Hematopoietic multipotent progenitor cell treated with erythropoietin and hydrocortisone succinate and interleukin-3 and kit ligand, for 6 days (in vitro differentiated cells): ENCODE measurements at regions not wholly inside any gene's neighbourhood (a gene's known extent, or its start where the extent isn't known, plus 50 kb on each side); places are given as distances from the start of the nearest gene placed in this dataset.
"Not testable (repeated sequence)": the region's sequence is repeated elsewhere in the genome, so short reads cannot be mapped to it uniquely, and the experiment has no call there.

Experiments used
- DNase-seq: peaks from one replicate; pipeline ENCODE4 v3.0.0-alpha.2; 2015

DNA sequence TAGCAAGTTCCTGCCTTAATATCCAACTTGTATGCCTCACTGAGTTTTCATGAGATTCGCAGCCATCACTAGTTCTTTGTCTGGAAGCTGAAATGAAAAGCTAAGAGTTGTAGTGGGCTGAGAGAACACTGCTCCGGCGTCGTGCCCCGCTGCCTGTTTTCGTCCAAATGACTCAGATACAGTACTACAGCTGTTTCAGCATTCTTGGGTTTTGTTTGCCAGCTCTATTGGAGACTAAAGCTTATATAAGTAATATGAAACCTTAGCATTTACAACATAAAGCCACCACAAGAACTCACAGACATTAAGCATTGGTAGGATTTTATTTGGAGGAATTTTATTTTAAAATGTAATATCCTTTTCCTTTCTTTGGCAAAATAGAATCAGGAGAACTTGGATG, 299.7 kb downstream of the DLEU7 start:
- DNase-seq = no peak

DNA sequence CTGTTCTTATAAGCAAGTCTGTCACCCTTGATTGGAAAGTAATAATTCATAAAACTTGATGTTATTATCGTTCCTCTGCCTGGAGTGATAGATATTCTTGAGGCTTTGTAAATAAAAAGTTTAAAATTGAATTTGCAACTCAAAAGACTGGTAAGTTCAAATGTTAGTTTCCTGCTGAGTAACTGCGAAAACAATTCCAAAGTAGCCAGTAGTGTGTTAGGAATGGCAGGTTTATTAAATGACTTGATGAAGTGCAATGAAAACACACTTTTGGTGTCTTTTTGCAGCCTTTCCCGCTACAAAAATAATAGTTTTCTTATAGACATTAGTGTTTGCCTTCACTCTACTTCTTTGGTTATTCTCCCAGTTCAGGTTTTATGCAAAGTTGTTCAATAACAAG, 299.3 kb downstream of the DLEU7 start:
- DNase-seq = no peak

DNA sequence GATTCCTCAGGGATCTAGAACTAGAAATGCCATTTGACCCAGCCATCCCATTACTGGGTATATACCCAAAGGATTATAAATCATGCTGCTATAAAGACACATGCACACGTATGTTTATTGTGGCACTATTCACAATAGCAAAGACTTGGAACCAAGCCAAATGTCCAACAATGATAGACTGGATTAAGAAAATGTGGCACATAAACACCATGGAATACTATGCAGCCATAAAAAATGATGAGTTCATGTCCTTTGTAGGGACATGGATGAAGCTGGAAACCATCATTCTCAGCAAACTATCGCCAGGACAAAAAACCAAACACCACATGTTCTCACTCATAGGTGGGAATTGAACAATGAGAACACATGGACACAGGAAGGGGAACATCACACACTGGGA, 296.3 kb downstream of the DLEU7 start:
- not testable (repeated sequence) for DNase-seq

DNA sequence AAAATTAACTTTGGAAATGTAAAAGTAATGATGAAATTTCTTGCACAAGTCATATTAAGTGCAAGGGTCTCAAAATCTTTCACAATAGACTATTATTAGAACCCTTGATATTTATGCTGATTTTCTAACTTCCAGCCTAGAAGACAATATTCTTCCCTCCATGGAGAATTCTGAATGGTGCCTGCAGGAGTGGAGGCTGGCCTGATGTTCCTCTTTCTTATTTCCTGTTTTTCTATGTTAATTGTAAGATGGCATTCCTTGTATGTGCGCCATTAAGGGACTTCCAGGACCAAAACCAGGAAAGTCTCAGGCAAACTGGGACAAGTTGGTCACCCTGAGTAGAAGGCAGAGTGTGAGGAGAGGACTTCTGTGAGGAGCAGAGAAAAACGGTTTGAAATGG, 294.9 kb downstream of the DLEU7 start:
- no peak for DNase-seq

DNA sequence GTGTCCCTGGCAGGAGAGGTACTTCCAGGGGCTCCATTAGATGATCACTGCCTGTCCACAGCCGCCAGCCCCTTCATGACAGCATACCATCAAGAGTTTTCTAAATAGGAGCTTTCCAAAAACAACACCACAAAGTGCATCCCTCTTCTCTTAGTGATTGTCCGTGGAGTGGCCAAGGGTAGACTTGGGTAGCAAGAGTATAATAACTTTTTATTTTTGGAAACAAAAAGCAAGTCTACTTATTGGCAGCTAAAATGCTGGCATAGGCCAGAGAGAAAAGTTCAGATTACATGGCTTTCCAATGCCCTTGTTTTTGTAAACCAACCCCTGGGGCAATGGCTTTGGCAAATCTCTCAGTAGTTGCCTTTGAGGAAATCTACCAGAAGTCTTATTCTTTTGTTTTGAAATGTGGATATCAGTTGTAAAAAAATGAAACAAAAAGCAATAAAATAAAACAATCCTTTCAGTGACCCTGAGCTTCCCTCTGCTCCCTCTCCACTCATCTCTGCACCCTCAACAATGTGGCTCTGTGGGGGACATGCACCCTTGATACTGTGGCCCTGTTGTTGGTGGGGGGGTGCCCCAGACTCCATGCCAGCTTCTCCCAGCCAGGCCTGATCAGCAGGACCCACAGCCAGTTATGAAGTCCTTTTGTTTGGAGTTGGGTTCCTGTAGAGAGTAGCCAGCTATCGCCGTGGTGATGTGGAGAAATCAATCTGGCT, 294.1 kb downstream of the DLEU7 start:
- no peak for DNase-seq

DNA sequence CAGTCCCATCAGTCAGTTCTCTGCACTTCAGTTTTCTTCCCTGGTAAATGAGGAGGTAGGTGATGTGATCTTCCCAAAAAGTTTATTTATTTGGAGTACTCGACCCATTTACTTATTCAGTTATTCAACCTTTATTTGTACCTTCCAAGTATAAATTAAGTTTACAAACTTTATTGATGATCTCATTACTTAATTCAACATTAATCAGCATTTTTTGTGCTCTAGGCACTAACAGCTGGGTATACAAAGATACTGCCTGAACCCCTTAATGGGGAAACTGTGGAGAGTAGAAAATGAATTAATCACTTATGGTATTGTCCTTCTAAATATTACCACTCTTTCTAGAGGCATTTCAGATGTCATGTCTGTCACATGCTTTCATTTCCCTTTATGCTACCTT, 293.3 kb downstream of the DLEU7 start:
- DNase-seq = no peak

DNA sequence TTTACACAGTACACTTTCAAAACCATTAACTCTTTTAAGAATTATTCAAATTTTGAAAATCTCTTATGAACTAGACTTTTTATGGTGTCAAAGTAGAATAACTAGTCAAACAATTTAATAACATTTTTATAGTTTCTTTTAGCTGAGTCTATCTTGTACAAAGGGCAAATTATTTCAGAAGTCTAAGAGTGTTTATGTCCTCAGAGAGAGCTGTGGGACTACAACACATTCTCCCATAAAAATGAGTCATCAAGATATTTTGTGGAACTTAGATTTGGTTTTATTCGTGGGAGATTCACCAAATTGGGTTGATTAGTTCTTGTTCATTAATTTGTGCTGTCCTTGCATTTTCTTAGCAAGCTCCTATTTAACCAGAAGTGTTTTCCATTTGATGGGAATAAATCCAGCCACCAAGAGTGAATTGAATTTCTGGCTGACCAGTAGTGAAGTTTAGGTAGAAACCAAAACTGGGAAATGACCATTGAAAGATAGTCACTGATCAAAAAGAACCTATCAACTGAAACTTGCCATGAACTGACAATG, 291.0 kb downstream of the DLEU7 start:
- no peak for DNase-seq

DNA sequence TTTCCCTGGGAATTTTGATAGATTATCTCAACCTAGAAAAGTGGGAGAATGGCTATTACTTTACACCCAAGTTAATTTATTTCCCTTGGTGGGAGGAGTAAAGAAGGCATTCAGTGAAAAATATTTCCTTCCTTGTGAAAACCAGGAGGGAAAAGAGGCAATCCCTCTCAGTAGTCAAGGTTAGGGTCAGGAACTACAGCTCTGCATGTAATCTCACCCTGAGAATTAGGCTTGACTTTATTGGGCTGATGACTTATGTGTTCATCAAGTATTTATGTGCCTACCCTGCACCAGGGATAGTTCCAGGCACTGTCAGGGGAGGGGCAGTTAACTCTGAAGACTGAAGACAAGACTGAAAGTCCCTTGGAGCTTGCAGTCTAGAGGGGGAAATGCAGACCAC, 281.8 kb downstream of the DLEU7 start:
- DNase-seq = no peak

DNA sequence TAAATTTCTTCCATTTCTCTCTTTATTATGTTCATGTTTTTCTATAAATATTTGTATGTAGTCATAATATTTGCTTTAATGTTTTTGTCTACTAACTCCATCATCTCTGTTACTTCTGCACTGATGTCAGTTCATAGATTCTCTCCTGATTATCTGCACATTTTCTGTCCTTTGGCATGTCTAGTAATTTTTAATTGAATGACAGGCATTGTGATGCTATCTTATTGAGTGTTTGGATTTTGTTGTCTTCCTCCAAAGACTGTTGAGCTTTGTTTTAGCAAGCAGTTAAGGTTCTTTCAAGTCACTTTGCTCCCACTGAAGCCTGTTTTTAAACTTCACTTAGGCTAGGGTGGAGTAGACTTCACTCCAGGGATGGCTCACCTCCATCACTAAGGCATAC, 276.8 kb downstream of the DLEU7 start:
- no peak for DNase-seq

DNA sequence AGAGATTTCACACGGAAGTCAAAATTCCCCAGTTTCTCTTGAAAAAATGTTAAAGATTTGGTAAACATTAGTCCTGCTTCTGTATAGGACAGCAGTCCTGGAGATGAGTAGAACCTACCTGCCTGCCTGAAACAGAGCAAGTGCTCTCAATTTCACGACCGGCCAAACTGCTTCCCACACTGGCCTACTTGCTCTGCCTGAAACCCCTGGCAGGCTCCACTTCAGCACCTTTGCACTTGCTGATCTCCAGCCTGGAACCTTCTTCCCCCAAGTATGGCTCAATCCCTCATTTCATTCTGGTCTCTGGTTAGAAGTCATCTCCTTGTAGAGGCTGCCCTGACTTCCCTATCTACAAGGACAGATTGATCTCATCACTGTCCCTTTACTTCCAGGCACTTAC, 271.4 kb downstream of the DLEU7 start:
- DNase-seq = no peak

DNA sequence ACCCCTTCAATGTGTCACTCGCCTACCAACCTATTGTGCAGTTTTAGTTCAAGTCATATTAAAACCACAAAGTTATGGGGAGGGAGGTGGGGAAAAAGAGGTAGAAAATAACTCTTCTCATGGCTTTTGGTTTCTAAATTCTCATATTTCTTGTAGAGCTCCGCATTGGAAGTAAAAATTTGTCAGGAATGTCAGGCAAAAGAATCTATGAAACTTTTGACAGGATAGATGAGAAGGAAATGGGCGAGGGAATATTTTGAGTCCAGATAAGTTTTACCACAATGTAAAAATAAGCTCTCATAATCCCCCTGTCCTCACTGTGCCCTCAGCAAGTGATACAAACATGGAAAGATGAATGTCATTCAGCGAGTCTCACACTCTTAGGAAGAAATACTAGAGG, 270.4 kb downstream of the DLEU7 start:
- no peak for DNase-seq

DNA sequence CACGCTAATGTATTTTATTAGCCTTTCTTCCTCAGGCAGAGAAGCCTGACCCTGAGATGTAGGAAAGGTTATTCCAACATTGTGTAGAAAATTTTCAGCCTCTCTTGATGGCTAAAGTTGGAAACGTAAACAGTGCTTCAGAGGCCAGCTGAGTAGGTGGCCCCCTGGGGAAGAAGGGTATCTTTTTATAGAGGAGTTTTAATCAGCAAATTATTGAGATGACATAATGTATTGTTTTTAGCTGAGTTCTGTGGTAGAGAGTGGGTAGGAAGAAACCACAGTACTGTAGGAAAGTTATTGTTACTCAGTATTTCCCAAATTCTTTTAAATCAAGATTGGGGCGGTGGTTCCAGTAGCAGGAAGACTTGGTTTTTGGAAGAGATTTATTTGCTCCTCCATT, 268.8 kb downstream of the DLEU7 start:
- DNase-seq = no peak

DNA sequence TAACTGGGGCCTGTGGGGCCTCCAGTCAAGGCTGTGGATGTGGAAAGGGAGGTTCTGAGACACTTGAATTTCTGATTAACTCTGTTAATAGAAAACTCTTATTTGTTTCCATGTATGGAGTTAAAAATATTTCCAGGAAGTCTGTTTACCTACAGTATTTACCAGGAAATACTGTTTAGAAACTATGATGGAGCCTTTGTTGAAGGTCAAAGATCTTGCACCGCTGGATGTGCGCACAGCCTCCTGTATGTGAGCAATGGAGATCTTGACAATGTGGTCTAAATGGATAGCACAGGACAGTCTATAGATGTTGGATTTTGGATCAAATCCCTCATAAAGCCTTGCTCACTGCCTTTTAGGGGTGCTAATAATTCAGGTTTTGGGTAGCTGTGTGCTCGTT, 268.4 kb downstream of the DLEU7 start:
- DNase-seq = no peak

DNA sequence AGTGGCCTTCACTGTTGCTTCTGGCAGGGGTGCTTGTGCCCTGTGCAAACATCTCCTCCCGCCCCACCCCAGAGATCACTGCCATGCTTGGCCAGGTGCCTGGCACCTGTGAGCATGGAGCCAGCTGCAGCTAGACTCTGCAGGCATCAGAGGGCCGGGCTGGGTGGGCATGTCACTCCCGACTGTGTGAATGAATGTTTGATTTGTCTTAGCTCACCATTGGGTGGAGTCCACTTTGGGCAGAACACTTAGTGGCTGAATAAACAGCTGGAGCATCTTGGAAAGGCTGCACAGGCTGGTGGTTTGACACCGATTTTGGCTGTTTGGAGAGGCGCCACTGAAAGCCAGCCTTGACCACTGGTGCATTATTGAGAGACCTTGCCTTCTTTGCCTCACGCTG, 267.3 kb downstream of the DLEU7 start:
- DNase-seq = no peak

DNA sequence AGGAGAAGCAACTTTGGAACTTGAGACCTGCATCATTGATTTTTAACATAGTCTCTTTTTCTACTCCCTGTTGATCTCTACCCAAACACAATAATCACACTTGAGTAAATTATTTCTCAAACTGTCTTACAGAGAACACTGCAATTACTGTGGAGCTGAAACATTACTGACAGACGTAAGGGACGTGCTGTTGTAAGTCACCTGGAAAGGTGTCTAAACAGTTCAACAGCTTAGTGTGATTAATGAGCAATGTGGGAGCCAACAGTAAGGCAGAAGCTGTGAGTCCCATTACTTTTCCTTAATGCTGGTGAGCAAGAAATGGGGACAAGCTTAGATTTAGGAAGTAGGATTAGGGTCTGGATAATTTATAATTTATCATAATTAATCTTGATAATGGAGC, 265.7 kb downstream of the DLEU7 start:
- DNase-seq = no peak

DNA sequence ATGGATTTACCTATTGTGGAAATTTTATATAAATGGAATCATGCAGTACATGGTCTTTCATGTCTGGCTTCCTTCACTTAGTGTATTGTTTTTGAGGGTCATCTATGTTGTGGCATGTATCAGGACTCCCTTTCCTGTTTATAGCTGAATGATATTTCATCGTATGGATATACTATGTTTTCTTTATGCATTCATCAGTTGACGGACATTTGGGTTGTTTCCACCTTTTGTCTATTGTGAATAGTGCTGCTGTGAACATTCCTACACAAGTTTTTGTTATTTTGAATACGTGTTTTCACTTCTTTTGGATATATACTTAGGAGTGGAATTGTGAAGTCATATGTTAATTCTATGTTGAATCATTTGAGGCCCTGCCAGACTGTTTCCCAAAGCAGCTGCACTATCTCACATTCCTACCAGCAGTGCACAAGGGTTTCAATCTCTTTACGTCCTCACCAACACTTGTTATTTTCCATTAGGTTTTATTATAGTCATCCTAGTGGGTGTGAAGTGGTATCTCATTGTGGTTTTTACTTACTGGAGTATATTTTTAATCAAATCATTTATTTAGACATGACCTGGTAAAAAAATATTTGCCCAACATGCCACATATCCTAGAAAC, 262.7 kb downstream of the DLEU7 start:
- no peak for DNase-seq

DNA sequence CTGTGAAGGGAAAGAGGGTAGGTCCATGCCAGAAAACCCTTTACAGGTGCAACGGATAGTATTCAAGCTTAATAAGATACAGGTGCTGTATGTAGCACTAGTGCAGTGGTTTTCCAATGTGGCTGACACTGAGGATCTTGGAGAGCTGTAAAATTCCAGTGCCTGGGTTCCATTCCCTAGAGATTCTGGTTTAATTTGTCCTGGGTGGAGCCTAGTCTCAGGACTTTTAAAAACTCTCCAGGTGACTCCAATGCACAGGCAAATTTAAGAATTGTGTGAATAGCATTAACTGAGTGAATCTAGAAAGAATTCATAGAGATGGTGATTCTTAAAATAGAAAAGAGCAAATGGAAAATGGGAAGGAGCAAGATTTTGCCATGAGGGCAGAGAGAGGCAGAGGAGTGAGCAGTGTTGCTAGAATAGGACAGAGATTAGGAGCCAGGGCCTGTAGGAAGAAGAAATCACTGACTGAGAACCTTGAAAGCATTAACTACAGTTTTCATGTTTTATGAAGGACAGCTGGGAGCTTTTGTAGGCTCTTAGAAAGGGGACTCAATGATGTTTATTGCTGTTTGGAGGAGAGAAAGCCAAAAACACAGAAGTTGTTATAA, 261.8 kb downstream of the DLEU7 start:
- DNase-seq = no peak

DNA sequence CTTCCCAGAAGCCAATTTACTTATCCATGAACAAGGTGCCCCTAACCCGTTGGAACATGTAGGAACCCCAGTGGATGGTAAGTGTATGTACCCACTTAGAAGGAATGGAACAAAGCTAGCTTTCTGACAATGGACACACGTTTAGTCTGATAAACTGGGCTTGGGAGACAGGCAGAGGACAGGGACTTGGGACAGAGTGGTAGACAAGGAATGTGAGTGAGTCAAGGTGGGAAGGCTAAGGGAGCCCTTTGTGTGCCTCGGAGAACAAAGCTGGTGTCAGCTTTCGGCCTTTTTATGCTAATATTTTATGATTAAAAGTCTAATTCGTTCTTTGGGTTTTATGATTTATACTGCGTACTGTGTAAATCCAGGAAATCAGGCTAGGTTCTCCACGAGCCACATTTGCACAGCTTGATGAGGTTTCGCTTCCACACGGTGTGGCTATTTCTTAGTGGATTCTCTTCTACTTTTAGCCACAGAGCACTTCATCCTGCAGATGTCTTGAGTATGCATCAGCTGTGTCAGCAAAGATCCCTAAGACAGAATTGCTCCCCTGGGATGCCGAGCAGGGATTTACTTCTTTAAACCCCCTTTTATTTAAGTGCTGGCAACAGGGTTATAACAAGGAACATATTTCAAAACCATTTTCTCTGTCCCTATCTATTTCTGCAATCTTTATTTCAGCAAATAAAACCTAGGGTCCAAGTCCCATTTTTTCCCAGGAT, 258.5 kb downstream of the DLEU7 start:
- no peak for DNase-seq

DNA sequence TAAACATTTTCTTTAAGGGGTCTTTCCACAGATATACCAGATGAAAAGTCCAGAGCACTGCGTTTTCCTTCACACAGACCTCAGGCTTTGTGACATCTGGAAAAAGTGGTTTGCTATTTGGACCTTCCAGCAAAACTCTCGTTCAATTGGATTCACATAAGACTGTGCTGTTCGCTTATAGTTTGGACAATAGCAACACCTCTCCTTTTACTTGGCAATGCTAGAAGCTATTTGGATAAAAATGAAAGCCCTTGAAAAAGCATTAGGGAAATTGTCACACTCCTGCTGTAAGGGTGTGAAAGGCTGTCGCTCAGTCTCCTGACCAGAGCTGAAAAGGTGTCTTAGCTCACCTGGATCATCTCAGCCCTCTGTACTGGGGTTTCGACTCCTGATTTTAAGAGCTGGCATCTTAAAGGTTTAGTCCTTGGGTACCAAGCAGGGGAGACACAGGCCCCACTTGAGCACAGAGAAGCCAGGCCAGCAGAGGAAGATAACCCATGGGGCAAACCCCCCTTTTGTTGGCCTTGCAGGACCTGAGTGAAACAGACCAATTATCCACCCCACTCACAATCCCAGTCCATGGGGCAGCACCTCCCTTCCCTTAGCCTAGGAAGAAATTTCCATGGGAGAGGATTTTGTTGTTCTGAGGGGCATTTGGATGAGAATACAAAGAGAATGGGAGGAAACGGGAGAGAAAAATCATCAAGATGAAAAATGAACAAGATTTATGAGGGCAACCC, 257.6 kb downstream of the DLEU7 start:
- no peak for DNase-seq

DNA sequence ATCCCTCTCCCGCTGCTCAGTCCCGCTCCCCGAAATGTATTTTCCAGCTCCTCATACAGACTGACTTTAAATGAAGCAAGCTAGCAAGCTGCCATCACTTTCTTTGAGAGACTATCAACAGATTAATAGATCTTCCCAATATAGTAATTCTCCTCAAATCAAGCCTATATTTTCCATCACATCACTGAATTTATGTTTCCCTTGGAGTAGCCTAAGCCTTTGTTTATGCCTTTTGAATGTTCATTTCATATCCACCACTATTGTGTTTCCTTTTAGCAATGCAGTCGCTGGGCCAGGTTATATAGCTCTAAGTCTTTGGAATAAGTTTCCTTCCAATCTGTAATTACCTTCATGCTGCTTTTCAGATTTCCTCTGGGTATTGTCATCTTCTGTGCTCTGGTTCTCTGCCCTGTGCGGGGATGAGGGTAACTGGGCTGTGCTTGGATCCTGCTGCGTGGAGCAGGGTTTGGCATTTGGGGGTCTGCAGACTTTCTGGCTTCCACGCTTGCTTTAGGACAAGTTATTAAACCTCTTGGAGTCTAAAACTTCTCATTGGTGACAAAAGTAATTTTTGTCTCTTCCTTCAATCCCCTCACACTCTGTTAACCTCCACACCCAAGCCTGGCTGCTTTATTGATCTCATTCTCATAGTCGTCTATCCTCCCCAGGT, 256.9 kb downstream of the DLEU7 start:
- no peak for DNase-seq

DNA sequence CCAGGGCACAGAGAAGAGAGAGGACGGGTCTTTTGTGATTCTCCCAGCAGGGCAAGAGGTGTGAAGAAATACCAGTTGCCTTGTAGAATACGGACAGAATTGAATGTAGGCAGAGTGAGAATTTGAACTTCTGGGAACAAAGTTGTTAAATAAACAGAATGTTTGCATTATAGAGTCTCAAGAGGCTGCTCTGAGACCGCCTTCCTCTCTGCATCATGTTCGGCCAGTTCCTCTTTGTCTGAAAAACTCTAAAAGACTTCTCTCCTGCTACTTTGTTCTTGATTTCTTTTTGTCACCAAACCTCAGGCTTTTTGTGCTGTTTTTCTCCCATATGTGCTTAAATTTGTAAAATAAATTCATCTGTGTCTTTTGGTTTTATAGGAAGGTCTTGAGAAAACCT, 256.4 kb downstream of the DLEU7 start:
- DNase-seq = no peak

DNA sequence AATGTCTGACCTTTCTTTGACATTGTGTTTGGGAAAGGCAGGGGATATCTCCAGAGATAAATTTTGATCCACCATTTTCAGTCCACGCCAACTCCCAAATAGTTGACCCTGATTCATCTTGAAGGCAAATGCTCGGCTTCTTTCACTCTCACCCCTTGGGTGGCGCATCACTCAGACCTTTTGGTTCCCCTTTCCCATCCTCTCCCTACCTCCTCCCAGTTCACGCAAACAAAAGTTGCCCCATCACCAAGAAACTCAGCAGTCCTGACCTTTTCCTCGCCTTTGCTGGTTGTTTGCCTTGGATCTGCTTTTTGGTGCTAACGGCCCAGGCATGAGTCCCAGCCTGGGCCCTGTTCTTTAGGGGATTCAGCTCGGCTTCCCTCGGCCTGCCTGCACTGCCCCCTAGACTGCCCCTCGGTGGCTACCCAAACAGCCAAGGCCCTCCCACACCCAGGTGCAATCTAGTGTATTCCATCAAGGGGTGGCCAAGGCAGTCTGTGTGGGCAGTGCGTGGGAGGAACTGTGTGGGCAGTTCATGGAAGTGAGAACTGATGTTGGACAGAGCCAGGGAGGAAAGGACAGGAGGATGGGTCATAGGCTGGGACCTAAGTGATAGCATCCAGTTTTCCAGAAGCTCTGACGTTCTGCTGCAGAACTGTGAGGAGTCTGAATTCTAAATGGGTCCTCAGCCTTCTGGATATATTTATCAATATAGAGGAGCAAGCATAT, 255.7 kb downstream of the DLEU7 start:
- no peak for DNase-seq
